ENCODE measurements at regions not wholly inside any gene's neighbourhood (a gene's known extent, or its start where the extent isn't known, plus 50 kb on each side); places are given as distances from the start of the nearest gene placed in this dataset.

DNA sequence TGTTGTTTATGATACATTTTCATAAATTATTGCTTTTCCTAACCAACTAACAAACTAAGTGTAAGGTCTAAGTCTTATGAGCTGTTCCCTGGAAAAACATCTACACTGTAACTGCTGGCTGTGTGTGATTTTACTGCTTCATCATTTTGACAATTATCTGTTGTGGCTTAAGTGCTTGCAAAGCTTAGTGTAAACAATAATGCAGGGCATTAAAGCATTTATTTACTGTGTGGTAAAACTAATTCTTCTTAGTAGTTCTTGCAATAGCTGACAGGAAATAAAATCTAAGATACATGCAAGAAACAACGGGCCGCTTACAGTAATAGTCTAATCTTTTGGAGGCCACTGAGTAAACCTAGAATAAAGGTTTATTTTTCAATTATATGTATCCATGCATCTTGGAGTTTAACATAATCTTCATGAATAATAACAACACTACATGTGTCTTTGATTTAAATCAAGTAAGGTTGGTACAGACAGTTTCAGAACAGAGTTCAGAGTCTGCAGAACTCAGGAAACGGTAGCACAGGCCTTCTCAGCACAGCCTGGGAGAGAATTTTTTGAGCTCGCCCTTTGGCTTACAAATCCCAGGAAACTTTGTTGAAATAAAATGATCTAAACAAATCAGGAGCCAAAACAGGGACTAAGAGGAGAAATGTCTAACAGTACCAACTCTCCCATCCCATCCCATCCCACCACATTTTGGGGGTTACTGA is 473.1 kb downstream of the NR2F1-AS1 start:
- no peak for DNase-seq (ENCODE audit: low spot score)

DNA sequence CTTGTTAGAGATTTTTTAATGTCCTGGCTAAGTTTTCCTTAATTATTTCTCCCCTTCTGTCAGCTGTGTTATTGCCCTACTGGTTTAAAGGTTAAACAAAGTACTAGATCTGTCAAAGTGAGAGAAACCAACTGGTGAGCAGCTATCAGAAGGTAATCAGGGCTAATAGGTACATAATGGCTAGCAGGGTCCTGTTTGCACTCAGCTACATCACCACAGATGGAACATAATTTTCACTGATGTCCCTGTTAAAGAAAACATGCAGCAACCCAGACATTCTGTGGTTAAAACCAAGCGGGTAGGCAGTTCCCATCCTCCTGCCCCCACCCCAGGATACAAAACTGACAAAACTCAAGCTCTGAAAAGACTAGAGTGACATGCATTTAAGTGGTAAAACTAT is 473.9 kb downstream of the NR2F1-AS1 start:
- DNase-seq (ENCODE audit: low spot score) = no peak

DNA sequence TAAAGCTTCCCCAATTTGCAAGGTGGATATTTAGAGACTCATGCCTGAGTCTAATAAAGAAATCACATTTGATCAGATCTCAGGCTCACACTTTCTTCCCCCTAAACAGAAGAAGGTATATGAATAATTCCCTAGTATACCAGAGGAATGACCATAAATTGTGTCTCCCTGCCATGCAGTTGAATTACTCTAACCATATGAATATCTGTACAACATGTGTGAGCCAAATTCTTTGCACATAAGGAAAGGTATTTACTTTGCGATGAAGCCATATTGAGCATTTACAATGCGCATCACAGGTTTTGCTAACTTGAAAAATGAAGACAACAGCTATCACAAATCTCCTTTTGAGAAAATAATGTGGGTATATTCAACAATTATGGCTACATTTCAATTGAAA is 479.4 kb downstream of the NR2F1-AS1 start:
- no peak for DNase-seq (ENCODE audit: low spot score)

DNA sequence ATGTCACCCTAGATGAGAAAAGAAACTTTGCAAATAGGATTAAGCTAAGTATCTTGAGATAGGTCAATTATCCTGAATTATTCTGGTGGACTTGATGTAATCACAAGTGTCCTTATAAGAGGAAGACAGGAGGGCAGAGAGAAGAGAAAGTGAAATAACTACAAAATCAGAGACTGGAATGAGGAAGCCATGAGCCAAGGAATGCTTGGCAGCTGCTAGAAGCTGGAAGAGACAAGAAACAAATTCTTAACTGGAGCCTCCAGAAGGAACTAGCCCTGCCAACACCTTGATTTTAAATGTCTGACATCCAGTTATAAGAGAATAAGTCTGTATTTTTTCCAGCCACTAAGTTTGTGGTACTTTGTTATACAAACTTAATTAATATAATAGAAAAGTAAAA is 480.0 kb downstream of the NR2F1-AS1 start:
- DNase-seq (ENCODE audit: low spot score) = no peak

GRCh38 chr5:93100428-93100827 is 480.6 kb downstream of the NR2F1-AS1 start:
- peak; percentile 45 for DNase-seq (ENCODE audit: low spot score)

GRCh38 chr5:93099902-93100347 is 481.1 kb downstream of the NR2F1-AS1 start:
- DNase-seq (ENCODE audit: low spot score) = no peak

DNA sequence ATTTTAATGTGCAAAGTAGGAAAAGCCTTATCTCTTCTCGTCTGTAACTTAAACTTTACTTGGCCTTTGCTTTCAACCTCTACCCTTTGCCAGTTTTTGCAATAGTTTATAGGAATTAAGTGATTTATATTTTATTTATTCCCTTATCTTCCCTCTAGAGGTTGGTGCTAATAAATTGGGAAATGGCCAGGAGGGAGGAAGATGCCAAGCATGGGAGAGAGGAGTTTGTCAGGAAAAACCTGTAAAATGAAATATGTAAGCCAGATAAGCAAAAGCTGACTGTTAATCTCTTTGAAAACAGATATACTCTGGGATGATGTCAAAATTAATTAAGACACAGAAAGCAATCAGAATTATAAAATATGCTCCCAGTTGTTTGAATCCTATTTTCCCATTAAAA is 484.5 kb downstream of the NR2F1-AS1 start:
- no peak for DNase-seq (ENCODE audit: low spot score)

GRCh38 chr5:93092349-93093105 is 488.5 kb downstream of the NR2F1-AS1 start:
- peak; percentile 28 for DNase-seq (ENCODE audit: low spot score)

- DNase-seq (ENCODE audit: low spot score) = no peak
These were observed 490.3 kb downstream of the NR2F1-AS1 start for GRCh38 chr5:93090698-93091097.

GRCh38 chr5:93088592-93089389 is 492.2 kb downstream of the NR2F1-AS1 start:
- DNase-seq (ENCODE audit: low spot score) = no peak

DNA sequence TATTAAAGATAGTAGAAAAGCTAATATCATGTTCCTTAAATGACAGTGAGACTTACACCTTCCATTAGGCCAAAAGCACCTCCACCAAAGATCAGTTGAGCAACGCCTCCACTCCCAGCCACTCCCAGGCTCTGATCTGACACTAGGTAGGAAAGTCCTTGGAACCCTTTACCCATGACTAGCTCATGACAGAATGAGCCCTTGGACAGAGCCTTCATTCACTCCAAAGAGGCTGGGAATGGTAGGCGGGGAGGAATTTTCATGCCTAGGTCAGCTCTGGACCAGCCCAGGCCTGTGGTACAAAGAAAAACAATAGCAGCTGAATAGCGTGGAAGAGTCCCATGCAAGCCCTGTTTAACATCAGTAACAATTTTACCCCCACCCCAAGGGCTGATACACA is 493.7 kb downstream of the NR2F1-AS1 start:
- DNase-seq (ENCODE audit: low spot score) = no peak

- DNase-seq (ENCODE audit: low spot score) = no peak
These were observed 498.0 kb downstream of the NR2F1-AS1 start for GRCh38 chr5:93082981-93083380.

GRCh38 chr5:93079046-93079445 is 502.0 kb downstream of the NR2F1-AS1 start:
- no peak for DNase-seq (ENCODE audit: low spot score)

DNA sequence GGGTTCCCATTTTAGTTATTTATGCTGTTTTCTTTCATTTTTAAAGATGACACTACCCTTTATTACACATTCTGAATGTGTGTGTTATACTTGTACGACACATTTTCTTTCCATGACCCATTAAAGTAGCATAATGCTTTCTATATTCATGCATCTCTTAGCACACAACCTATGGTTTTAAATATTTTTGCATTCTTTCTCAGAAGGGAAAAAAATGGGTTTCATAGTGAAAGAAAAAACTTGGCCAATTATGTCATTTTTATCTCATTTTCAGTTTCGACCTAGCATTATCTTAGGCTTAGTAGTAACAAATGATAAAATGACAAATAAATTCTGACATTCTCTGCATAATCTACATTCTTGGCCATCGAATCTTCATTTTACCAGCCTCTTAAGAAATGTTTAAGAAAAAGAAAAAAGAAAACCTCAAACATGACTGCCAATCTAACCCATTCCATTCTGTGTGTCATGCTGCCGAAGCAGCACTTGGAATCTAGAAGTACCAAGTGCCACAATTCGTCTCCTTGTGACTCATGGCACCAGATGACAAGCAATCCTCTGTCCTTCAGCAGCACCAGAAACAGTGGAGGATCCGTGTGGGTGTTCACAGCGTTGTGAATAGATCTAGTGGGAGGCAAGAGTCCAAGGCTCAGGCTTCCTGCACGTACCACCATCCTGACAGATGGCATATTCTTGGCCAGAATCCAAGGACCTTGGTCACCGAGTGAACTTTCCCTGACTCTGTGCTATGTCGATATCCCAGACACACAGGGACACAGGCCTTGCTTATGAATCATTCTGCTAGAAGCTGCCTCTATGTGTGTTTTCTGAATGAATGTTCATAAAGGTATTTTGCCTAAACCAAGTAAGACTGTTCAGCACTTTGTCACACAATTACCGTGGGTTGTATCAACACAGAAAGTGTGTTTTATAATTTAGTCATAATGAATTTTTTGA is 502.7 kb downstream of the NR2F1-AS1 start:
- DNase-seq (ENCODE audit: low spot score) = peak; percentile 96

DNA sequence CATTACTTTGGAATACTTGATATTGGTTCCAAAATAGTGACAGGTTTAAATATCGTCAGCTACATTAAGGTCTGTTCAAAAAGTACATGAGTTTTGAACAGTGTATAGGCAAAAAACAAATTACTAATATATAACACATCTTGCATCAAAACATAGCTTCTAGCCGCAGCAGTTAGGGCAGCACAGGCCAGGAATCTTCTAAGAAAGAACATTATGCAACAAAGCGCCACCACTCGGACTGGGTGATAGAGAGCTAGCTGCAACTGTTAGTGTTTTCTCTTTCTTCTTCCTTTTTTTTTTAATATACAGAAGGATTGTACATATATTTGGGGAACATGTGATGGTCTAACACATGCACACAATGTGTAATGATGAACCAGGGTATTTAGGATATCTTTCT is 504.5 kb downstream of the NR2F1-AS1 start:
- no peak for DNase-seq (ENCODE audit: low spot score)

GRCh38 chr5:93076096-93076495 is 504.9 kb downstream of the NR2F1-AS1 start:
- no peak for DNase-seq (ENCODE audit: low spot score)

DNA sequence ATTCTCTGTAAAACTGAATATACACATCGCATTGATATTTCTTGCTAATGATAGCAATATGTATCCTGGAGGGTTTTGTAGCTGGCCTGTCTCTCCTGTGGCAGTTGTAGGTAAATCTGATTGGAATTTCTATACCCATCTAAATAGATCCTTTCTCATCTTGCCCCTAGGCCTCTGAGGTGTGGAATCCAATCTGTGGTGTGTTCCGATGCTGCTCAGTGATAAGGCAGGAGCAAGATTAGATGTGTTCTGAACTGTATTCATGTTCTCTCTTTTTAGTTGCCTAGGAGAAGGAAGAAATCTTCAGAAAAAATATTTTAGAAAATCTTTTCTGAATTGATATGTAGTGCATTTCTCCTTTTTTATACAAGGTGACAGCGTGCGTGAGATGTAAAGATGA is 507.5 kb downstream of the NR2F1-AS1 start:
- DNase-seq (ENCODE audit: low spot score) = no peak

- no peak for DNase-seq (ENCODE audit: low spot score)
These were observed 508.1 kb downstream of the NR2F1-AS1 start for GRCh38 chr5:93072831-93073459.

- DNase-seq (ENCODE audit: low spot score) = no peak
These were observed 509.3 kb downstream of the NR2F1-AS1 start for GRCh38 chr5:93071710-93072109.

GRCh38 chr5:93070938-93071337 is 510.1 kb downstream of the NR2F1-AS1 start:
- no peak for DNase-seq (ENCODE audit: low spot score)

- DNase-seq (ENCODE audit: low spot score) = no peak
These were observed 511.7 kb downstream of the NR2F1-AS1 start for GRCh38 chr5:93069276-93069675.
